ENCODE measurements at regions not wholly inside any gene's neighbourhood (a gene's known extent, or its start where the extent isn't known, plus 50 kb on each side); places are given as distances from the start of the nearest gene placed in this dataset.

DNA sequence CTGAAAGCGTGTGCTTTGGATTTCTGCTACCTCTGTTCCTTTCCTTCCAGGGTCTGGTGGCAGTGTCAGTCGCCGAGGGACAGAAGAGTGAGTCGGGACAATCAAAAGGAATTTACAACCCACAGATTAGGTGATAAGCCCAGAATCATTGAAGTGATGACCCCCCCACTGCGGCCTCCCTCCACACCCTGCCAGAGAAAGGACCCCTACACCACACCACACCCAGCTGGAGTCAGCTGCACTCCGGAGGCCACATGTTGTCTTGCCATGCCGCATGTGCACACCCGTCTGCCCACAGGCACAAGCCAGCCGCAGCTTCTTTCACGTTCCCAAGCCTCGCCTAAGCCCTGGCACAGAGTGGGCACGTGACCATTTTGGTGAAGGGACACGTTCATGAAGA lies 366.8 kb upstream of the SALL3 start:
- no peak for DNase-seq (ENCODE audit: low read depth)
- no peak for TF ChIP-seq CTCF (IDR thresholded peaks at IDR 0.05; ENCODE audit: low read depth, low read length)
- no peak overlapping the region for H3K4me3 ChIP-seq (ENCODE audit: low read depth, low read length)

DNA sequence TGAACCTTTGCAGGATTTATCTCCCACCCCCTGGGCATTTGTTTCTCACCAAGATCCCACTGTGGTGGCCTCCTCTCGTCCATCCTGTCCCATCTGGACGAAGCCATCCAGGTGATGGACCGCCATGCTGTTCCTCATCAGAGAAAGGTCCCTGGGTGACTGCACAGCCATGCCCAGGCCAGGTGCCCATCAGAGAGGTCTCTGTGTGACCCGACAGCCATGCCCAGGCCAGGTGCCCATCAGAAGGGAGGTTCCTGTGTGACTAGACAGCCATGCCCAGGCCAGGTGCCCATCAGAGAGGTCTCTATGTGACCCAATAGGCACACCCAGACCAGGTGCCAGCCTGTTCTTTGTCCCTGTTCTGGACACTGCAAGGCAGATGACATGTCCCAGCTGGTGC lies 360.9 kb upstream of the SALL3 start:
- no peak for DNase-seq (ENCODE audit: low read depth)
- no peak overlapping the region for H3K4me3 ChIP-seq (ENCODE audit: low read depth, low read length)
- no peak for TF ChIP-seq MAX (IDR thresholded peaks at IDR 0.05; ENCODE audit: low read depth, low read length)
- TF ChIP-seq MYC (IDR thresholded peaks at IDR 0.05; ENCODE audit: low read depth, low read length): no peak
- no peak for TF ChIP-seq POLR2A (IDR thresholded peaks at IDR 0.05; ENCODE audit: extremely low read depth, insufficient read length)
- TF ChIP-seq CTCF (IDR thresholded peaks at IDR 0.05; ENCODE audit: low read depth, low read length): no peak

GRCh38 chr18:78619854-78620253 lies 359.8 kb upstream of the SALL3 start:
- no peak overlapping the region for H3K4me3 ChIP-seq (ENCODE audit: low read depth, low read length)
- TF ChIP-seq MAX (IDR thresholded peaks at IDR 0.05; ENCODE audit: low read depth, low read length): no peak
- TF ChIP-seq CTCF (IDR thresholded peaks at IDR 0.05; ENCODE audit: low read depth, low read length): no peak
- TF ChIP-seq MYC (IDR thresholded peaks at IDR 0.05; ENCODE audit: low read depth, low read length): no peak
- no peak for TF ChIP-seq POLR2A (IDR thresholded peaks at IDR 0.05; ENCODE audit: extremely low read depth, insufficient read length)
- DNase-seq (ENCODE audit: low read depth): no peak

- H3K4me3 ChIP-seq (ENCODE audit: low read depth, low read length): no peak overlapping the region
- DNase-seq (ENCODE audit: low read depth): no peak
- TF ChIP-seq CTCF (IDR thresholded peaks at IDR 0.05; ENCODE audit: low read depth, low read length) (no peak), MAX (IDR thresholded peaks at IDR 0.05; ENCODE audit: low read depth, low read length) (no peak), POLR2A (IDR thresholded peaks at IDR 0.05; ENCODE audit: extremely low read depth, insufficient read length) (no peak), MYC (IDR thresholded peaks at IDR 0.05; ENCODE audit: low read depth, low read length) (no peak)
Observed at GRCh38 chr18:78620326-78620725, 359.3 kb upstream of the SALL3 start.

- TF ChIP-seq CTCF (IDR thresholded peaks at IDR 0.05; ENCODE audit: low read depth, low read length) (no peak), MAX (IDR thresholded peaks at IDR 0.05; ENCODE audit: low read depth, low read length) (no peak), POLR2A (IDR thresholded peaks at IDR 0.05; ENCODE audit: extremely low read depth, insufficient read length) (no peak), MYC (IDR thresholded peaks at IDR 0.05; ENCODE audit: low read depth, low read length) (no peak)
- H3K4me3 ChIP-seq (ENCODE audit: low read depth, low read length): no peak overlapping the region
- DNase-seq (ENCODE audit: low read depth): no peak
Observed at GRCh38 chr18:78621141-78621755, 358.4 kb upstream of the SALL3 start.
